Fibroblast of skin of right quadriceps (primary cell): ENCODE measurements at regions not wholly inside any gene's neighbourhood (a gene's known extent, or its start where the extent isn't known, plus 50 kb on each side); places are given as distances from the start of the nearest gene placed in this dataset.
"Not testable (repeated sequence)": the region's sequence is repeated elsewhere in the genome, so short reads cannot be mapped to it uniquely, and the experiment has no call there.

Source experiments
- DNase-seq: peaks from one replicate; pipeline ENCODE4 v3.0.0-alpha.2; 2013

DNA sequence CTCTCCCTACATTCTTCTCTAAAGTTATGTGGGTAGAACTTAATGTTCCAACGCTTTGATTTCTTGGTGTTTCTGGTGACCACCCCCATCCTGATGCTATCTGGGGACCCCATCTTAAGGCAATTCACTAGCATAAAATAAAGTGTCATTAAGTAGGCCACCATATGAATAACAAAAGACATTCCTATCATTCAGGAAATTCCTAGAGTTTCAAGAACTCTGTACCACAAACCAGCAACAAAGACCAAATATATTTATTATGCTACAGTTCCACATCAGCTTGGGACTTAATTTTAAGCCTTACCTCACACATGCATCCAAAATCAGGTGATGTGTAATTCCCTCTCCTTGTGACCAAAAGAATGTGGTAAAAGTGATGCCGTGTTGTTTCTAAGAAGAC, 254.6 kb upstream of the LRRC4C start:
- DNase-seq, result peak; percentile 24

DNA sequence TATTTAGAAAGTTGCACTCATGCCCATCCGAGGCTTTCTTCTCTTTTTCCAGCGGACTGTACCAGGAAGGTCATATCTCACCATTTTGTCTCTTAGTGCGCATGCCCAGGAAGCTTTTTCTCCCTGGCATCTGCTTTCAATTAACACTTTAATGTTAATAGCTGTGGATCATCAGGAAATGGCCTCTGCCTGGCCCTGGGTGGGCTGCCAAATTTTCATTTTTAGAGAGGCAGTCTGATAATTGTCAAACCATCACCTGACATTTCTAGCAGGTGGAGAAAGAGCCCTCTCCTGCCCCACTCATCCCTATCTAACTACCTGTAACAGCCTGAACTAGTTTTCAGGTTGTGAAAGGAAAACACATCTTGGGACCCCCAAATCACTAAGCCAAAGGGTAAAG, 257.4 kb upstream of the LRRC4C start:
- DNase-seq, result no peak

DNA sequence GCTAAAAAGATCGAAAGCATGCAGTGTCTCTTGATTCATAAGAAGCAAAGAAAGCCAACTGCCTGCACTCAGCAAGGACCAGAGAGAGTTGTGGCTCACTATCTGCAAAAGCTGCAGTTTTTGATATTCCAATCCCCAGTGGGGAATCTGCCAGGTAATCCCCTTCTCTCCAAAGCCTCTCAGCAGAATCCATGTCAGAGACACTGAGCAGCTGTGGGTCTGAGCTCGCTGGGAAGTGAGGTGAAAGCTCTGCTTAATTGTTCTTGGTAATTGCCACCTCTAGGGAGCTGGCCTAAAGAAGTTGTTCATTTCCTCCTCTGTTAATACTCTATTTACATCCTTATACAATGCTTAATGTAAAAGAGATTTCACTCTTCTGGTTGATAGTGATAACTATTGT, 261.3 kb upstream of the LRRC4C start:
- DNase-seq, result no peak

DNA sequence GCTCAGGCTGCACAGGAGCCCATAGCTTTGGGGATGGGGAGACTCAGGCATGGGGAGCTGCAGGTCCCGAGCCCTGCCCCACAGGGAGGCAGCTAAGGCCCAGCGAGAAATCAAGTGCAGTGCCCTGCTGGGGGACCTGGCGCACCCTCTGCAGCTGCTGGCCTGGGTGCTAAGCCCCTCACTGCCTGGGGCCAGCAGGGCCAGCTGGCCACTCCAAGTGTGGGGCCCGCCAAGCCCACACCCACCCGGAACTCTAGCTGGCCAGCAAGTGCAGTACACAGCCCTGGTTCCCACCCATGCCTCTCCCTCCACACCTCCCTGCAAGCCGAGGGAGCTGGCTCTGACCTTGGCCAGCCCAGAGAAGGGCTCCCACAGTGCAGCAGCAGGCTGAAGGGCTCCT, 268.7 kb upstream of the LRRC4C start:
- DNase-seq, result not testable (repeated sequence)

DNA sequence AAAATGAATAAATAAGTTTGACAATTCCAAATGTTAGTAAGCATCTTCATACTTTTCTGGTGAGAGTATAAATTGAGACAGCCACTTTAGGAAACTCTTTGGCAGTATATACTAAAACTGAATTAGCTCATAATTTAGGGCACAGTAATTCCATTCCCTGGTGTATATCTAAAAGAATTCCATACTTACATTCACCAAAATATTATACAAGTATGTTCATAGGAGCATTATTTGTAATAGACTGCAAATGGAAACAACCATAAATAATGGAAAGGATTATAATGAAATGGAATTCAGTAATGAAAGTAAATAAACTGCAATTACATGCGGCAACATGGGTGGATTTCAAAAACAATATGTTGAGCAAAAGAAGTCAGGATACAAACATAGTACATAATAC, 315.8 kb upstream of the LRRC4C start:
- no peak for DNase-seq

DNA sequence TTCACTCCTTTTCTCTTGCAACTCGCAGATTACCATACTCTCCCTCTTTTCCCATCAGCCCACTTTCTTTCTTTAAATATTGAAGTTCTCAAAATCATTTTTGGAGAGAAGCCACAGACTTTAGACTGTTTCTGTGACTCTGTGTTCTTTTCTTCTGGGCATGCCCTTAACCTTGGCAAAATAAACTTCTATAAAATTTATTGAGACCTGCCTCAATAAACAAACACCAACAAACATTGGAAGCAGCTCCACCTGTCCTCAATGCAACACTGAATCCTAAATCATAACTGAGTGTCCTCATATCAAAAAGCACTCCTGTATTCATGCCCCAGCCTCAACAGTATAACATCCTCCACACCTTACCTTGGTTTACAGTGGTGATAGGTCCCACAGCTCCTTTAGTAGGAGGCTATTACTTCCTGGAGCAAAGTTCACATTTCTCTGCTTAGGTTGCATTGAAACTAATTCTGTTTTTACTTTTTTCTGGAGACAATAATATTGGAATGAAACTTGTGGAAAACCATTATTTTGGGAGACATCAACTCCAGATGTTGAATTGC, 320.0 kb upstream of the LRRC4C start:
- DNase-seq, result no peak

DNA sequence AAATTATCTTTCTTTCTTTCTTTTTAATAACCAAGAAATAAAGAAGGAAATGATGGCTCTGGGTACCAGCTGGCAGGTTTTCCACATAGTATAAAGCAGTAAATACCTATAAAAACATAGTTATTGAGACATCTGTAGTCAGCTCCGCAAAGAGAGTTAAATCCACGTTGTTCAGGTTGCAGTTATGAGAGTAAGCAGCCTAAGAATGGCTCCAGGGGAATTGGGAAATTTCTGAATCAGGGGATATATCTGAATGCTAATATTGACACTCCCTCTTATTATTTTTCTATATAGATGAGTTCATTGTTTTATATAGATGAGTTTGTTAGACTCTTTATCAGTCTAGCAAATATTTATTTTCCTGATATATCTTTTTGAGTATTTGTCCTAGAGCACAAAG, 322.0 kb upstream of the LRRC4C start:
- no peak for DNase-seq

DNA sequence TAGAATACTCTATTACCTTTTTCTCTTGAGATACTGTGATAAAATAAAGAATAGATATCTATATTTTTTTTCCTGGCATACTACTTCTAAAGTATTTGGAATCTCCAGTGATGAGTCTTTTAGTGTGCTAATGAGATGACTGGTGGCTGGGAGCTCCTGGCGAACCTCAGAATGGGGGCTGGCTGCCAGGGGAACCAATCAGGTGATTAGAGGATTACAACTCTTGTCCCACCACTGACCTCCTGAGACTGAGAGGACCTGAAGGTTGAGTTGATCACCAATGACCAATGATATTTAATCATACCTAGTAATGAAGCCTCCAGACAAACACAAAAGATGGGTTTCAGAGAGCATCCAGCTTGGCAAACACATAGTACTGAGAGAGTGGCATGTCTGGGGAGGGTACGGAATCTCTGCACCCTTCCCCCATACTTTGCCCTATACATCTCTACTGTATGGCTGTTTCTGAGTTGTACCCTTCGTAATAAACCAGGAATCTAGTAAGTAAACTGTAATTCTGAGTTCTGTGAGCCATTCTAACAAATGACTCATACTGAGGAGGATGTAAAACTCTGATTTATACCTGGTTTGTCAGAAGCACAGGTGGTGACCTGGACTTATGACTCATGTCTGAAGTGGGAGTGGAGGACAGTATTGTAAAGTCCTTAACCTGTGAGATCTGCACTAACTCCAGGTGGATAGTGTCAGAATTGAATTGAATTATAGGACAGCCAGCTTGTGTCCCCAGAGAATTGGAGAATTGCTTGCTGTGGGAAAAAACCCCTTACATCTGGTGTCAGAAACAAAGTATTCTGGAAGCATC, 325.3 kb upstream of the LRRC4C start:
- peak; percentile 14 for DNase-seq

DNA sequence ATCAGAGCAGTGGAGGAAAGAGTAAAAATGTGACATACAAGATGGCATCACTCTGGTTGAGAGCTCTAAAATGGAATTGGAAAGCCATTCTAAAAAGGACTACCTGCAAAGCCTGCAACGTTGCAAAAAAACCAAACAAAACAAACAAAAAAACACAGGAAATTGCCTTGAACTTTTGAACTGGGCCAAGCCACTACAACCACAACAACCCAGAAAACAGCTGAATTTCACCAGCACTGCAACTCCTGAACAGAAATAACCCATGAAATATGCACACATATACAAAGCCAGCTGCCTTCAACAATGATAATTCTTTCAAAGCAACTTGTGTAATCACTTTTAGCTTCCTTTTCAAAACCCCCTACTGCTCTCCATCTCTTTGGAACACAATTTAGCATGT, 326.6 kb upstream of the LRRC4C start:
- peak; percentile 2 for DNase-seq

DNA sequence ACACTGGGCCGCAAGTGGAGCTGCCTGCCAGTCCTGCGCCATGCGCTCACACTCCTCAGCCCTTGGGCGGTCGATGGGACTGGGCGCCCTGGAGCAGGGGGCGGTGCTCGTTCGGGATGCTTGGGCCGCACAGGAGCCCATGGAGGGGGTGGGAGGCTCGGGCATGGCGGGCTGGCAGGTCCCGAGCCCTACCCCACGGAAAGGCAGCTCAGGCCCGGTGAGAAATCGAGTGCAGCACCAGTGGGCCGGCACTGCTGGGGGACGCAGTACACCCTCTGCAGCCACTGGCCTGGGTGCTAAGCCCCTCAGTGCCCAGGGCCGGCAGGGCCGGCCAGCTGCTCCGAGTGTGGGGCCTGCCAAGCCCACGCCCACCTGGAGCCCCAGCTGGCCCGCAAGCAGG, 328.7 kb upstream of the LRRC4C start:
- no peak for DNase-seq

DNA sequence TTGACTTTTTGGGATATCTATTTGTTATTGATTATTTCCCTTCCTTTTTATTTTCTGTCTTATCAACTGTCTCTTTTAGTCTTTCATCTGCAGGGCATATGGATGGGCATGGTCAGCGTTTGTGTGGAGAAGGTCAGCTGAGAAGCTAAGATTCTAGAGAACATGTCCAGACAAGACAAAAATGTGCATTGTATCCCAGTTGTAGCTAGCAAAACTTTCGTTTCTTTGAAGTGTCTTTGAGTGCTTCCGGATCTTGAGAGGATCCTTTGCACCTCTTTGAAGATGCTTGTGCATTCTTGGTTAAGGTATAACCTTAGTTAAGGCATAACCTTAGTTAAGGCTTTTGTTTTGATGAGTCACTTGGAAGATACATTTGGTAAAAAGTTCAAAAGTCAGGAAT, 329.9 kb upstream of the LRRC4C start:
- DNase-seq, result no peak

DNA sequence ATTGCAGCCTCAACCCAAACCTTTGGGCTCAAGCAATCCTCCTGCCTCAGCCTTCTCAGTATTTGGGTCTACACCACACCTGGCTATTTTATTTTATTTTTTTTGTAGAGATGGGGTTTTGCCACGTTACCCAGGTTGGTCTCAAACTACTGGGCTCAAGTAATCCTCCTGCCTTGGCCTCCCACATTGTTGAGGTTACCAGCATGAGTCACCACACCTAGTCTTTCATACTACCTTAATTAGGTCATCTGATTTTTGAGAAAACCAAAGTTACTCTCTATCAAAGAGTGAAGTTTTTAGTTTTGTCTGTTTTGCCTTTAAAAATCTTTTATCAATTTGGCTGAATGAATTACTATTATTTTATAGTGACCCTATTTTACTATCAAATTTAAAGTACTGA, 335.6 kb upstream of the LRRC4C start:
- DNase-seq, result no peak

DNA sequence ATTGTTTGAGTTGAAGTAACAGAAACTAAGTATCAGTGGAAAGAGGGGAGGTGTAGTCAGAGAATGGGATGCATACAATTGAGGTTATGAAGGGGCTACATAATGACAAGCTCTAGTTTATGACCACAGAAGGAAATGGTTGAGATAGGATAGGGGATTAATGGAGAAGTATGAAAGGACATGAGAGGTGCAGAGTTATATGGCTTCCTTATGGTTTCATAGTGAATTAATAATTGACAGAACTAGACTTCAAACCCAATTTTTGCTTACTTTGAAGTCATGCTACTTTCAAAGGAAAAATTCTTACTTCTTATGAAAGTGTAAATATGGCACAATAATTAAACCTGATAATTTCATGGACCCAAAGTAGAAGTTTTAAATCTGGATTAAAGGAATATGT, 340.3 kb upstream of the LRRC4C start:
- no peak for DNase-seq

DNA sequence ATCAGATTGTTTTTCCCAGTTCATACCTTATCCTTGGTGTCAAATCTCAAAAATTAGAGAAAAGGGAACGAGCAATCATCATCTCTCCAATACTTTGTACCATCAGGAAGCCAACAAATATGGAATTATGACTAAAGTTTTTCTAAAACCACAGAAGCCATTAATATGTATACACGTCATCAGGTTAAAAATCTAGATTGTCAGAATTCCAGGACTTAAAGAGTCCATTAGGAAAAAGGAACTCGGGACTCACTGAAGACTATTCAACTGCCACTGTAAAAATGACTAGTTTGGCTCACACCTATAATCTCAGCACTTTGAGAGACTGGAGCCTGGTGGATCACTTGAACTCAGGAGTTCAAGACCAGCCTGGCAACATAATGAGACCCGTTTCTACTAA, 344.4 kb upstream of the LRRC4C start:
- no peak for DNase-seq

DNA sequence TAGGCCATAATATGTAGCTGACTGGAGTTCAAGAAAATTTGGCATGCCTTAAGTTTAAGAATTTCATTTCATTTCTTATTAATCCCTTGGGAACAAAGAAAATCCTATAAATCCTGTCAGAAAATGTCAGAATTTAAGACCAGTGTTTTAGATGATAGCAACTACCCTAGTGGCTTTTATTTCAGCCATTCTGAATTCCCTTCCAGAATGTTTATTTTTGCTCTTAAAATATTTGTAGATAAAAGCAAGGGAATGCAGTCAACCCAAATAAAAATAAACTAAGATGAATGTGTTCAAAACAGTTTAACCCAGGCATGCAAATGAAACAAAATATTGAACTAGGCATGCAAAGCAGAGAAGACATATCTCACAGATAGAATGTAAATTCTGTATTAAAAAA, 356.9 kb upstream of the LRRC4C start:
- DNase-seq, result no peak

DNA sequence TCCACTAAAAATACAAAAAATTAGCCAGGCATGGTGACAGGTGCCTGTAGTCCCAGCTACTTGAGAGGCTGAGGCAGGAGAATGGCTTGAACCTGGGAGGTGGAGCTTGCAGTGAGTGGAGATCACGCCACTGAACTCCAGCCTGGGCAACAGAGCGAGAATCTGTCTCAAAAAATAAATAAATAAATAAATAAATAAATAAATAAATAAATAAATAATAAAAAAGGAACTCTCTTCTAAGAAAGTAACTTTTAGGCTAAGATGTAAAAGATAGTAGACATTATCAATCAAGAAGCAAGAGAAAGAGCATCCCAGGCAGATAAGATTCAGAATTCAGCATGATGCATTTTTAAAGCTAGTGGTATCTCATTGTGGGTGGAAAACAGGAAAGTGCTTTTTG, 364.8 kb upstream of the LRRC4C start:
- not testable (repeated sequence) for DNase-seq

DNA sequence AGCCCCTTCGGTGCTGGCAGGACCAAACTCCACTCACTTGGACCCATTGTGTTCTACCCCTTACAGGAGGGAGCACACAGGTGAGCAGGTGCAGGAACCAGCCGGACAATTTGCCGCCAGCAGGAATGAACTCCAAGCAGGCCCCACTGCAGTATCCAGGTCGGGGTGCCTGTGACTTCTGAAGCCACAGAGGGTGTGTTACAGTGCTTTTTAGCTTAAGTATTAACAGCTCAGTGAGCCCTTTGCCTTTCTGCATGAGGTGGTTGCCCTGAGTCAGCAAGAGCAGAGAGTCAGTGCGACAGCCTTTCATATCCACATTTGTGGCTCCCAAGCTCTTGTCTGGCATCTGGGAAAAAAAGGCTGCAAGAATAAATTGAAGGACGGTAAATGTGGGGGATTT, 366.6 kb upstream of the LRRC4C start:
- DNase-seq, result no peak

DNA sequence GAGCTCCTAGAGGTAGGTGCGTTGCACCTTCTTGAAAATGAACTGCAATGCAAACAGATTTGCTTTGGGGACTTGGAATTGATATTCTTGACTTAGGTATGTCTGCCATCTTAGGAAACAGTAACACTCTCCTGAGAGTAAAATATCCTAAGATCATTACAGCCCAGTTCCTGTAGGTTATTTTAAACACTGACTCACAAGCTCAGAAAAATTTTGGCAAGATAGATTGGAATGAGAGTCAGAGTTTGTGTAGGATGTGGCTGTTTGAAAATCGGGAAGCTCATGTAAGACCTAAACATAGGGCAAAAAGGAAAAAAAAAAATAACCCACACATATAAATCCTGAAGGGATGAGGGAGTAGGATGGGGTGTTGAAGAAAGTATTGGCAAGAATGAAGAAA, 377.0 kb upstream of the LRRC4C start:
- DNase-seq, result peak; percentile 63

DNA sequence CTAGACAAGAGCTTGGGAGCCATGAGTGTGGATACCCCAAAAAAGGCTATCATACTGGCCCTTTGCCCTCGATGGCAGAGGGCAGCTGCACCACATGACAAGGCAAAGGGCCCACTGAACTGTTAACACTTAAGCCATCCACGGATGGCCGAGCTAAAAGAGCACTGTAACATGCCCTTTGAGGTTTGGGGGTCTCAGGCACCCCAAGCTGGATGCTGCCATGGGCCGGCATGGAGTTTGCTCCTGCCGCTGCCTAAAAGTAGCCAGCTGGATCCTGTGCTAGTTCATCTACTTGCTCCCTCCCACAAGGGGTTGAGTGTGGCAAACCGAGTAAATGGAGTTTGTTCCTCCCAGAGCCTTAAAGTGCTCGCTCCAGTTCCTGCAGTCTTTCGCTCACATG, 383.2 kb upstream of the LRRC4C start:
- DNase-seq, result no peak

DNA sequence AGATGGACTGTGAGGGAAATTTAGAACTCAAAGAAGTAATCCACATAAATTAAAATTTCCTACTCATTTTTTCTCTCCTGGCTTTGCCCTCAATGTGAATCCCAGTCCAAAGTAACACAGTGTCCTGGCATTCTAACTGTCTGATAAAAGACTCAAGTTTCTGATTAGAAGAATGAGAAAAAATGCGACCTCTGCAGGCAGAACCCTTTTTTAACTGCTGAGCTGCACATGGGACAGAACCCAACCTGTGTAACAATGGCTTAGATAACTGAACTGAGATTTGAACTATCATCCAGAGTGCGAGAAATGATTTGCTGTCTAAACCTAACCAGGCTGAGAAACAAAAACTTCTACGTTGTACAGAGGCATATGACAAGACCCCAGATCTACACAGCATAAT, 385.6 kb upstream of the LRRC4C start:
- no peak for DNase-seq

DNA sequence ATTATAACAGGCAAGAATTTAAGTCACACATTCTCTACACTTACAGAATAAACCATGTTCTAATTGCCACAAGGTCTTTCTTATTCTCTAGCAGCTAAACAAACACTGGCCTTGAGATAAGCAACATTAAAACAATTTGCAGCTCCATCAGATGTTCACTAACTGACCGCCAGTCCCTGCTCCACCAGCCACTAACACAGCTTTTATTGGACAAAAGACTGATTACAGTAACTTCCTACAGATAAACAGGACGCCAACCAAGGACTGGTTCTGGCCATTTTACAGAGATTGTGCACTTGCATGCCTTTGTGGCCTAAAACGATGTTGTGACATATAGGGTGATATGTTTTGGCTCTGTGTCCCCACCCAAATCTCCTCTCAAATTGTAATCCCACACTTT, 388.9 kb upstream of the LRRC4C start:
- no peak for DNase-seq

DNA sequence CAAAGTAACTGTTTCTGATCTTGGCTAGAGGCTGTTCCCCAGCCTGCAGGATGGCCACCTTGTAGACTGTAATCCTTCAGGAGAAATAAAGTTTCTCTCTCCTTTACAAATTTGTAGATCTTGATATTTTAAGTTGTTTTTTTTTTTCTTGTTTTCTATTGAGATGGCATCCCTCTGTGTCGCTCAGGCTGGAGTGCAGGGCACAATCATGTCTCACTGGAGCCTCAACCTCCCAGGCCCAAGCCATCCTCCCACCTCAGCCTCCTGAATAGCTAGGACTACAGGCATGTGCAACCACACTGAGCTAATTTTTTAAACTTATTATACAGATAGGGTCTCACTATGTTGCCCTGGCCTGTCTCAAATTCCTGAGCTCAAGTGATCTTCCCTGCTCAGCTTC, 389.8 kb upstream of the LRRC4C start:
- DNase-seq, result no peak

DNA sequence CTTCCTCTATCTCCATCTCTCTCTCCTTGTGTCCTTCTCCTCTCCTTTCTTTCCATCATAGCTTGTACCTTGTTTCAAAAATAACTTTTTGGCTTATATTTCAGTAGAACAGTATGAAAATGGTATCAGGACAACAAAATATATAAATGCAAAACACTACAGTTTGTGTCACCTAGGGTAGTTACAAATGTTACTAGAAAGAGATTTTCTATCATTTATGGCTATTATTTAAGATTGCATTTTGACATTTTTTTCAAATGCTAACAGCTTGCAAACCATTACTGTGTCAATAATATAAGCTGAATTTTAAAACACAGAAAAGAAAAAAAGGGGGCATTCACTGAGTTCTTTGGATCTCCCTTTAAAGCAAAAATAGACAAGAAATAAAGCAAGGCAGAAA, 392.3 kb upstream of the LRRC4C start:
- DNase-seq, result no peak

DNA sequence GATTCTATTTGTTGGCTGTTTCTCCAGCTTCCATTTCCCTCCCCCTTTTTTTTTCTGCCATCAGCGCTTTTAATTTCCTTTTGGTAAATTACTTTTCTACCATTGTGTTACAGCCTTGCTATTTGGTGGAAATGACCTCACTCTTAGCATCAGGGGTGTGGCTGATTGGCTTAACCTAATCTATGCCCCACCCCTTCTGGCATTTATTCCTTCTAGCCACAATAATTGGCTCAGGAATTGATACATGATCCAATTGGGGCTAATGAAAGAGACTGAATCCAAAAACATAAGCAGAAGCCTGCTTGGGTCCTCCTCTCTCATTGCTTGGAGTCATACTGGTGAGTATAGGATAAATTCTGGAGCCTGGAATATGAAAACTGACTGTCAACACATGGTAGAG, 402.4 kb upstream of the LRRC4C start:
- no peak for DNase-seq

DNA sequence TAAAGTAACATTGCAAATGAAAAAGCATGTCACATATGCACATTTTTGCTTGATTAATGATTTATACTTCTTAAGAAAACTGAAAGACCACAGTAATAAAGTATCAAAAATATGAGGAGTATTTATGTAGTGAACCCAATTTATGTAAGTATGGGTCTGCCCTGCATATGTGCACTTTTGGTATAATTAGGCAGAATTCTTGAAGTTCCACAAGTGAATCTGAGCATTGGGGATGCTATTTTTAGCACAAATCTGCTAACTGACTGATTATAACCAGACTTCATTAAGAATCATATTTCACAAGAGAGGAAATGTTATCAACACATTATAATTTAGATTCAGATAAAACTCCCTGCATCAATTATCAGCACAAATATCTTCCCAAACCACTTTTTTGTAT, 407.1 kb upstream of the LRRC4C start:
- DNase-seq, result peak; percentile 74
